IMR-90 (cell line): ENCODE measurements at regions not wholly inside any gene's neighbourhood (a gene's known extent, or its start where the extent isn't known, plus 50 kb on each side); places are given as distances from the start of the nearest gene placed in this dataset.

Experiments
- ATAC-seq: fragments of 200-7000 bp; cut with Tn5 transposase; 2 replicates; pipeline ENCODE4 v1.9.1; 2020; ENCODE audit warnings: low read depth, mild to moderate bottlenecking, moderate library complexity
- BruUV-seq: library from RNA; stranded (reverse); fragments of 400-500 nt; replicated peaks from 2 replicates; lab custom pipeline; 2021; lab: Mats Ljungman, UMichigan
- CTCF ChIA-PET: fragments of 300-600 bp; formaldehyde crosslinking; extraction: SDS; loops from one replicate; lab custom pipeline; 2021; ENCODE audit warnings: antibody characterized with exemption; lab: Yijun Ruan, JAX
- POLR2A ChIA-PET: fragments of 300-600 bp; sonication (Branson Sonifier 250); formaldehyde crosslinking; loops from one replicate; lab custom pipeline; 2022; ENCODE audit warnings: antibody characterized with exemption; ENCODE audit not compliant: unreplicated experiment; lab: Charles Lee
- DNase-seq: peaks from one replicate; pipeline ENCODE4 v3.0.0; 2013
- H2AFZ ChIP-seq: replicated peaks from 2 replicates; pipeline ENCODE3; 2013; ENCODE audit warnings: low read length, mild to moderate bottlenecking; ENCODE audit not compliant: poor library complexity
- H2AK5ac ChIP-seq: 2 replicates; pipeline ENCODE4 v1.6.1; 2013; ENCODE audit warnings: low read depth, low read length, inconsistent platforms
- H2AK9ac ChIP-seq: replicated peaks from 2 replicates; pipeline ENCODE3; 2013; ENCODE audit warnings: mild to moderate bottlenecking, low read depth, low read length, moderate library complexity; ENCODE audit not compliant: poor library complexity
- H2BK120ac ChIP-seq: 2 replicates; pipeline ENCODE4 v1.6.1; 2013; ENCODE audit warnings: low read depth, low read length, inconsistent platforms
- H2BK15ac ChIP-seq: 3 replicates; pipeline ENCODE4 v1.6.1; 2013; ENCODE audit warnings: low read depth, low read length, inconsistent platforms
- H2BK20ac ChIP-seq: 2 replicates; pipeline ENCODE4 v1.6.1; 2013; ENCODE audit warnings: low read depth, mild to moderate bottlenecking, inconsistent platforms, low read length, moderate library complexity
- H2BK5ac ChIP-seq: 2 replicates; pipeline ENCODE4 v1.6.1; 2013; ENCODE audit warnings: mild to moderate bottlenecking, low read depth, low read length, inconsistent platforms; ENCODE audit not compliant: poor library complexity, severe bottlenecking
- H3K14ac ChIP-seq: replicated peaks from 2 replicates; pipeline ENCODE4 v1.6.1; 2013; ENCODE audit warnings: low read depth, low read length, inconsistent platforms
- H3K18ac ChIP-seq: 2 replicates; pipeline ENCODE4 v1.6.1; 2013; ENCODE audit warnings: low read depth, low read length, control low read depth
- H3K23ac ChIP-seq: 2 replicates; pipeline ENCODE4 v1.6.1; 2013; ENCODE audit warnings: low read depth, low read length, inconsistent platforms
- H3K27ac ChIP-seq: 2 replicates; pipeline ENCODE4 v1.5.1; 2013; ENCODE audit warnings: mild to moderate bottlenecking, control low read depth, low read length; ENCODE audit not compliant: insufficient read depth
- H3K27me3 ChIP-seq: 2 replicates; pipeline ENCODE4 v1.6.1; 2013; ENCODE audit warnings: low read length; ENCODE audit not compliant: control insufficient read depth, insufficient read depth
- H3K36me3 ChIP-seq: 2 replicates; pipeline ENCODE4 v1.6.1; 2013; ENCODE audit warnings: low read length, mixed read lengths; ENCODE audit not compliant: control insufficient read depth, insufficient read depth
- H3K4ac ChIP-seq: 2 replicates; pipeline ENCODE4 v1.6.1; 2013; ENCODE audit warnings: low read depth, low read length, inconsistent platforms
- H3K4me1 ChIP-seq: 2 replicates; pipeline ENCODE4 v1.6.1; 2013; ENCODE audit warnings: low read length, mixed read lengths; ENCODE audit not compliant: control insufficient read depth, insufficient read depth
- H3K4me2 ChIP-seq: 2 replicates; pipeline ENCODE4 v1.6.1; 2013; ENCODE audit warnings: low read depth, mild to moderate bottlenecking, control low read depth, low read length, moderate library complexity
- H3K4me3 ChIP-seq: 2 replicates; pipeline ENCODE4 v1.5.1; 2013; ENCODE audit warnings: low read depth, mild to moderate bottlenecking, control low read depth, low read length, moderate library complexity; ENCODE audit not compliant: insufficient read depth
- H3K56ac ChIP-seq: 2 replicates; pipeline ENCODE4 v1.6.1; 2013; ENCODE audit warnings: low read length, inconsistent platforms; ENCODE audit not compliant: insufficient read depth; ENCODE audit errors: extremely low read depth
- H3K79me1 ChIP-seq, 2 experiments: 2 replicates each; pipeline ENCODE4 v1.6.1; 2013; ENCODE audit warnings: low read length in 2 of 2, inconsistent platforms in 1 of 2, low read depth in 1 of 2
- H3K9ac ChIP-seq: 2 replicates; pipeline ENCODE4 v1.6.1; 2013; ENCODE audit warnings: low read depth, low read length, control low read depth
- H3K9me1 ChIP-seq: 2 replicates; pipeline ENCODE4 v1.6.1; 2013; ENCODE audit warnings: low read length, inconsistent platforms; ENCODE audit not compliant: insufficient read depth
- H3K9me3 ChIP-seq: 2 replicates; pipeline ENCODE4 v1.6.1; 2013; ENCODE audit warnings: low read length; ENCODE audit not compliant: control insufficient read depth, insufficient read depth
- H4K20me1 ChIP-seq: 2 replicates; pipeline ENCODE4 v1.6.1; 2013; ENCODE audit warnings: low read length, inconsistent platforms; ENCODE audit not compliant: insufficient read depth
- H4K5ac ChIP-seq: 2 replicates; pipeline ENCODE4 v1.6.1; 2013; ENCODE audit warnings: mild to moderate bottlenecking, low read depth, low read length, control low read depth
- H4K8ac ChIP-seq, 2 experiments: 2 replicates each; pipeline ENCODE4 v1.6.1; 2013; ENCODE audit warnings: low read depth in 2 of 2, low read length in 2 of 2, control low read depth in 1 of 2, inconsistent platforms in 1 of 2
- H4K91ac ChIP-seq: 2 replicates; pipeline ENCODE4 v1.6.1; 2013; ENCODE audit warnings: low read depth, low read length, inconsistent platforms; ENCODE audit not compliant: insufficient read depth
- BHLHE40 ChIP-seq: fragments of 150-350 bp; IDR thresholded peaks from 2 replicates; pipeline ENCODE4 v1.6.1; 2016; ENCODE audit warnings: mild to moderate bottlenecking, low read depth, low read length
- CEBPB ChIP-seq: IDR thresholded peaks from 2 replicates; pipeline ENCODE4 v1.6.1; 2012; ENCODE audit warnings: low read depth, low read length, improper control_type of control experiment
- CTCF ChIP-seq: conservative IDR thresholded peaks from 2 replicates; pipeline ENCODE4 v1.5.1; 2012; ENCODE audit warnings: mild to moderate bottlenecking, low read depth, low read length, improper control_type of control experiment
- MAFK ChIP-seq: IDR thresholded peaks from 2 replicates; pipeline ENCODE4 v1.6.1; 2012; ENCODE audit warnings: low read depth, low read length, improper control_type of control experiment
- MAZ ChIP-seq: IDR thresholded peaks from 2 replicates; pipeline ENCODE4 v1.6.1; 2012; ENCODE audit warnings: low read depth, mild to moderate bottlenecking, low read length, improper control_type of control experiment, moderate library complexity, borderline replicate concordance
- MXI1 ChIP-seq: IDR thresholded peaks from 2 replicates; pipeline ENCODE4 v1.6.1; 2012; ENCODE audit warnings: low read depth, mild to moderate bottlenecking, low read length, moderate library complexity, borderline replicate concordance
- NFE2L2 ChIP-seq: fragments of 150-350 bp; IDR thresholded peaks from 2 replicates; pipeline ENCODE4 v1.6.1; 2016; ENCODE audit warnings: low read depth, mild to moderate bottlenecking, low read length
- POLR2A ChIP-seq: IDR thresholded peaks from 2 replicates; pipeline ENCODE4 v1.6.1; 2012; ENCODE audit warnings: mild to moderate bottlenecking, low read depth, low read length
- RAD21 ChIP-seq: IDR thresholded peaks from 2 replicates; pipeline ENCODE4 v1.6.1; 2012; ENCODE audit warnings: low read length, improper control_type of control experiment
- RCOR1 ChIP-seq: IDR thresholded peaks from 2 replicates; pipeline ENCODE4 v1.6.1; 2012; ENCODE audit warnings: mild to moderate bottlenecking, low read length, improper control_type of control experiment; ENCODE audit not compliant: insufficient replicate concordance
- whole genome bisulfite sequencing, 2 experiments: methylation state at CpG; one replicate each; pipeline versions ENCODE4 v1.1.5 to v1.1.7; 2013; ENCODE audit warnings: missing lambda C conversion rate in 2 of 2; ENCODE audit not compliant: insufficient read length in 1 of 2; ENCODE audit errors: extremely low coverage in 2 of 2; 5-methylcytosine and 5-hydroxymethylcytosine counted together
- dilution Hi-C: fragments of 300-500 bp; cut with HindIII; formaldehyde crosslinking; loops from one replicate; pipeline ENCODE4 v1.14.3; 2018; ENCODE audit warnings: low sequenced_read_pairs; ENCODE audit not compliant: unreplicated experiment
- in situ Hi-C: fragments of 300-500 bp; cut with MboI; formaldehyde crosslinking; loops from 3 replicates; pipeline ENCODE4 v1.14.3; 2019; ENCODE audit warnings: low sequenced_read_pairs, inconsistent platforms, mixed read lengths
- intact Hi-C: fragments of 100-400 bp; cut with micrococcal nuclease; formaldehyde crosslinking; loops from 2 replicates; pipeline ENCODE4 v1.10.0; 2022
- TF ChIP-seq, protein P1 (sequence below): fragments of 150-350 bp; IDR thresholded peaks from 2 replicates; pipeline ENCODE4 v1.6.1; 2017; ENCODE audit warnings: mild to moderate bottlenecking, antibody characterized with exemption, low read length, low read depth
- TF ChIP-seq, protein P2 (sequence below): fragments of 150-350 bp; IDR thresholded peaks from 2 replicates; pipeline ENCODE4 v1.6.1; 2016; ENCODE audit warnings: low read depth, mild to moderate bottlenecking, low read length, moderate library complexity, borderline replicate concordance

GRCh38 chr11:116576526-116576925, 196.3 kb downstream of the BUD13 start:
- H4K8ac ChIP-seq, result no peak overlapping the region
- BruUV-seq, result no TSS peak
- DNase-seq, result no peak

More at GRCh38 chr11:116576526-116576925, 196.3 kb downstream of the BUD13 start:
- H3K23ac ChIP-seq, result no peak overlapping the region
- no peak for ATAC-seq
- POLR2A ChIA-PET, result no interaction called here
- CTCF ChIA-PET, result no interaction called here
- H3K4ac ChIP-seq, result no peak overlapping the region
- no peaks in the 10 kb centered on the region for H4K20me1 ChIP-seq
- no peak overlapping the region for H3K4me3 ChIP-seq
- no peak overlapping the region for H2AK5ac ChIP-seq
- no peak overlapping the region for H3K27ac ChIP-seq
- H2AFZ ChIP-seq, result no peak overlapping the region
- no peak overlapping the region for H3K56ac ChIP-seq
- no peaks in the 10 kb centered on the region for H3K79me1 ChIP-seq
- WGBS, 2 experiments, result no CpG with 5 or more reads among the region's 2 CpGs
- intact Hi-C loops (no loop called here), in situ Hi-C loops (no loop called here), dilution Hi-C loops (no loop called here)
- no peak overlapping the region for H2BK15ac ChIP-seq
- H4K91ac ChIP-seq, result no peak overlapping the region
- no peak overlapping the region for H2AK9ac ChIP-seq
- no peak overlapping the region for H4K5ac ChIP-seq
- no peaks in the 10 kb centered on the region for H3K9me1 ChIP-seq
- no peak for TF ChIP-seq RAD21
- TF ChIP-seq CEBPB, result no peak
- TF ChIP-seq, protein P1, sequence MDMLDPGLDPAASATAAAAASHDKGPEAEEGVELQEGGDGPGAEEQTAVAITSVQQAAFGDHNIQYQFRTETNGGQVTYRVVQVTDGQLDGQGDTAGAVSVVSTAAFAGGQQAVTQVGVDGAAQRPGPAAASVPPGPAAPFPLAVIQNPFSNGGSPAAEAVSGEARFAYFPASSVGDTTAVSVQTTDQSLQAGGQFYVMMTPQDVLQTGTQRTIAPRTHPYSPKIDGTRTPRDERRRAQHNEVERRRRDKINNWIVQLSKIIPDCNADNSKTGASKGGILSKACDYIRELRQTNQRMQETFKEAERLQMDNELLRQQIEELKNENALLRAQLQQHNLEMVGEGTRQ, result no peak
- no peak for TF ChIP-seq MXI1
- no peak for TF ChIP-seq RCOR1
- no peak for TF ChIP-seq BHLHE40
- TF ChIP-seq NFE2L2, result no peak
- TF ChIP-seq CTCF, result no peak
- TF ChIP-seq MAFK, result no peak
- no peak for TF ChIP-seq MAZ
- no peak for TF ChIP-seq POLR2A
- TF ChIP-seq, protein P2, sequence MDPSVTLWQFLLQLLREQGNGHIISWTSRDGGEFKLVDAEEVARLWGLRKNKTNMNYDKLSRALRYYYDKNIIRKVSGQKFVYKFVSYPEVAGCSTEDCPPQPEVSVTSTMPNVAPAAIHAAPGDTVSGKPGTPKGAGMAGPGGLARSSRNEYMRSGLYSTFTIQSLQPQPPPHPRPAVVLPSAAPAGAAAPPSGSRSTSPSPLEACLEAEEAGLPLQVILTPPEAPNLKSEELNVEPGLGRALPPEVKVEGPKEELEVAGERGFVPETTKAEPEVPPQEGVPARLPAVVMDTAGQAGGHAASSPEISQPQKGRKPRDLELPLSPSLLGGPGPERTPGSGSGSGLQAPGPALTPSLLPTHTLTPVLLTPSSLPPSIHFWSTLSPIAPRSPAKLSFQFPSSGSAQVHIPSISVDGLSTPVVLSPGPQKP, result no peak
- H2BK120ac ChIP-seq, result no peak overlapping the region
- no peaks in the 10 kb centered on the region for H3K4me1 ChIP-seq
- H3K36me3 ChIP-seq, result no peaks in the 10 kb centered on the region
- no peak overlapping the region for H2BK5ac ChIP-seq
- no peaks in the 10 kb centered on the region for H3K9me3 ChIP-seq
- H2BK20ac ChIP-seq, result no peak overlapping the region
- no peak overlapping the region for H3K14ac ChIP-seq
- no peak overlapping the region for H3K4me2 ChIP-seq
- peaks cover 28% of the 10 kb centered on the region for H3K27me3 ChIP-seq
- H3K18ac ChIP-seq, result no peak overlapping the region
- no peak overlapping the region for H3K9ac ChIP-seq
